ENCODE measurements at regions not wholly inside any gene's neighbourhood (a gene's known extent, or its start where the extent isn't known, plus 50 kb on each side); places are given as distances from the start of the nearest gene placed in this dataset.
"Not testable (repeated sequence)": the region's sequence is repeated elsewhere in the genome, so short reads cannot be mapped to it uniquely, and the experiment has no call there.

GRCh38 chr2:16224298-16225045, 284.1 kb downstream of the MYCN start:
- DNase-seq (ENCODE audit: low read depth, low spot score) = no peak

- no peak for DNase-seq (ENCODE audit: low read depth, low spot score)
These were observed 283.5 kb downstream of the MYCN start for GRCh38 chr2:16223841-16224177.

- DNase-seq (ENCODE audit: low read depth, low spot score) = no peak
These were observed 283.0 kb downstream of the MYCN start for GRCh38 chr2:16223161-16223840.

DNA sequence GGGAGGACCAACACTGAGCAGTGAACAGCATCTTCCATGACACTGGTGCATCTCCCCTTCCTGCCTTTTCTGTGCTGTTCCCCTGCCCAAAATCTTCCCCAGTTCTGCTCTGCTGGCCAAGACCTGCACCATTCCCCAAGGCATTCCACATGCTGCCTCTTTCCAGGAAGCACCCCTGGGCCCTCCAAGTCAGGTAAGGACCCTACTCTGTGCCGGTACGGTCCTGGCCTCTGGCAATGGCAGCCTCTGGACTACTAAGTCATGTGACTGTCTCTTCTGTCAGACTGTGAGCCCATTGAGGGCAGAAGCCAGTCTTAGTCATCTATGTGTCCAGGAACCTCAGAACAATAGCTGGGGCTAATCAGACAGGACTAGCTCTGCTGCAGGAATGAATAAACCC, 282.0 kb downstream of the MYCN start:
- DNase-seq (ENCODE audit: low read depth, low spot score) = no peak

DNA sequence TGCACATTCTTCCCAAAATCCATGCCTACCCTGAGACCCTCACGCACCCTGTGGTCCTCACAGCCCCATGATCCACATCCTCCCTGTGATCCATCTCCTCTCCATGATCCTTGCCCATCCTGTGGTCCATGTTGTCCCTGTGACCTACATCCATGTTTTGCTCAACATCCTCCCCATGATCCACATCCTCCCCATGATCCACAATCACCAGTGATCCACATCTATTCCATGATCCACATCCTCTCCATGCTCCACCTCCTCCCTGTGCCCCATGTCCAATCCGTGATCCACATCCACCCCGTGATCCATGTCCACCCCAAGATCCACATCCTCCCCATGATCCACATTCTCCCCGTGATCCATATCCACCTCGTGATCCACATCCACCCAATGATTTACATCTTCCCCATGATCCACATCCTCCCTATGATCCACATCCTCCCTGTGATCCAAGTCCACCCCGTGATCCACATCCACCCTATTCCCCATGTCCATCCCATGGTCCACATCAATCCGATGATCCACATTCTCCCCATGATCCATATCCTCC, 281.2 kb downstream of the MYCN start:
- no peak for DNase-seq (ENCODE audit: low read depth, low spot score)

DNA sequence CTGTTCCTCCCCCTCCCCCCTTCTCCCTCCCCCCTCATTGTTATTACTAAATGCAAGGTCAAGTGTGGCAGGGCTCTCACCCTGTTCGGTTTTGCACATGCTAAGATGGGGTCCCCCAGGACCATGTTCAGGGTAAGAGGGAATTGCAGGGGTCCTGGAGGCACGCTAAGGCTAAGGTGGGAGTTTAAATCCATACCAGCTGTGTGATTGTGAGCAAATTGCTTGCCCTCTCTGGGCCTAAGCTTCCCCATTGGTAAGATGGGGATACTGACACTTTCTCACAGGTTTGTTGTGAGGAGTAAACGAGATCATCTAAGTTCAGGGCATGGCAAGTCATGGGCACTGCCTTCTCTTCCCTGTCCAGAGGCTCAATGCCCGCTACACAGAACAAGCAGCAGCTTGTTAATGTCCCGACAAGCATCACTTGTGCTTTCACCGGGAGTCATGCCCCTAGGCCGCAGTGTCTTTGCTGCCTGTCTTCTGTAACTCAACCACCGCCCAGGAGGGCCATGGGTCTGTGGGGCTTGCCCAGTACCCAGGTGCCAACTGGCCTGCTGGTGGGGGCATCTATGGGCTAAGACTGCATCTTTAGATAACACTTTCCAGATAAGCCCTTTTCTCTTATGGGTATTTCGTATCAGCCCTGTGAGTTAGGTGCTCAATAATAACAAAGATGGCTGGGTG, 279.1 kb downstream of the MYCN start:
- DNase-seq (ENCODE audit: low read depth, low spot score) = no peak

- no peak for DNase-seq (ENCODE audit: low read depth, low spot score)
These were observed 278.3 kb downstream of the MYCN start for GRCh38 chr2:16218625-16219024.

DNA sequence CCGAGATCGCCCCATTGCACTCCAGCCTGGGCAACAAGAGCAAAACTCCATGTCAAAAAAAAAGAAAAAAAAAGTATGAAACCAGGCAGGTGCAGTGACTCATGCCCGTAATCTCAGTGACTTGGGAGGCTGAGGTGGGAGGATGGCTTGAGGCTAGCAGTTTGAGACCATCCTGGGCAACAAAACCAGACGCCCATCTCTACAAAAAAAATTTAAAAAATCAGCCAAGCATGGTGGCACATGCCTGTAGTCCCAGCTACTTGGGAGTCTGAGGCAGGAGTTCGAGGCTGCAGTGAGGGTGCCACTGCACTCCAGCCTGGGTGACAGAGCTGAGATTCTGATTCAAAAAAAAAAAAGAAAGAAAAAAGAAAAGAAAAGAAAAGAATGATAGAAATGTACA, 277.8 kb downstream of the MYCN start:
- no peak for DNase-seq (ENCODE audit: low read depth, low spot score)

- not testable (repeated sequence) for DNase-seq (ENCODE audit: low read depth, low spot score)
These were observed 277.4 kb downstream of the MYCN start for GRCh38 chr2:16217741-16218140.

GRCh38 chr2:16217291-16217690, 276.9 kb downstream of the MYCN start:
- no peak for DNase-seq (ENCODE audit: low read depth, low spot score)

DNA sequence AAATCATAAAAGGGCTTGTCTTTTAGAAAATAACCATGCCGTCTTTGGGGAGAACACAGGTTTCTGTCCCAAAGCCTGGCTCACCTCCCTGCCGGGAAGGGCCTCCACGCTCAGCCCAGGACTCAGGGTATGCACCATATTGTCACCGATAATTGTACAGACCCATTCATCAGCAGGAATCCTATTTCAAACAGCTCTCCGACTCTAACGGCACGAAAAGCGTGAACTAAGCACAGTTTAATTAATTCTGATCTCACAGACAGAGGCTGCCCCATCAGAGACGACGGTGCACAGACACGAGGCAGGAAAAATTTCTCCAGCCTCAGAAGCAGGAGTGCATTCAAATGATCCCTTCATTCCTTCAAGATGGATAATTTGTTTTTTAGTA, 276.2 kb downstream of the MYCN start:
- no peak for DNase-seq (ENCODE audit: low read depth, low spot score)

- DNase-seq (ENCODE audit: low read depth, low spot score) = no peak
These were observed 275.7 kb downstream of the MYCN start for GRCh38 chr2:16215902-16216557.

DNA sequence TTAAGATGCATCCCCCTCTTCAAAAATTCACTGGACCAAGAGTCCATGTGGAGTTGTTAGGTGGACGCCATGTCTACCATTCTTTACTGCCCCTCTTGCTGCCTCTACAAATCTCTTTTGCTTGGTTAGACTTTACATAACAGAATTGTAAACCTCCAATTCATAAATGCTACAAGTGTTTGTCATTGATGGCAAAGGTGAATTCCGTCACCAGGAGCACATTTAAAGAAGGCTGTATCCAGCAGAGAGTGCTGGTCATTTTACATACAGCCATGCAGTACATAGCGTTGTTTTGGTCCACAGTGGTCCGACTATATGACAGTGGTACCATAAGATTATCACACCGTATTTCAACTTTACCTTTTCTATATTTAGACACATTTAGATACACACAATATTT, 274.5 kb downstream of the MYCN start:
- no peak for DNase-seq (ENCODE audit: low read depth, low spot score)

- DNase-seq (ENCODE audit: low read depth, low spot score) = no peak
These were observed 274.0 kb downstream of the MYCN start for GRCh38 chr2:16214391-16214790.

- no peak for DNase-seq (ENCODE audit: low read depth, low spot score)
These were observed 272.0 kb downstream of the MYCN start for GRCh38 chr2:16212321-16212720.

- no peak for DNase-seq (ENCODE audit: low read depth, low spot score)
These were observed 271.0 kb downstream of the MYCN start for GRCh38 chr2:16211341-16211740.

GRCh38 chr2:16210841-16211240, 270.5 kb downstream of the MYCN start:
- DNase-seq (ENCODE audit: low read depth, low spot score) = no peak

GRCh38 chr2:16209799-16210198, 269.4 kb downstream of the MYCN start:
- DNase-seq (ENCODE audit: low read depth, low spot score) = no peak

DNA sequence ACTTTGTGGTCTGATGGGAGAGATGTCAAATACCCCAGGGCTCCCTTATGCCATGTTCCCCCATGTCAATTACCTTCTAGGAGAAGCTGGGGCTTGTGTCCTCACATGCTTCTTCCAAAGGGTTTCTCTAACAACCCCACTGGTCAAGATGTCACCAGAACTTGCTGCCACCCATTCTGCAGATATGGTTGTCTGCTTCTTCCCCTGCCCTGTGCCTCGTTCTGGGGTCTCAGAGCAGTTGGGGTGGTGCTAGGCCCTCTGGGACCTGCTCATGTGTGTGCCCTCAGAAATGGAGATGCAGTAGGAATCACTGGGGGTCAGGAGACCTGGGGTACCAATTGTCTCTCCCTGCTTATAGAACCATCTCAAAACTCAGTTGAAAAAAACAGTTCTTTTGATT, 268.6 kb downstream of the MYCN start:
- DNase-seq (ENCODE audit: low read depth, low spot score) = no peak

DNA sequence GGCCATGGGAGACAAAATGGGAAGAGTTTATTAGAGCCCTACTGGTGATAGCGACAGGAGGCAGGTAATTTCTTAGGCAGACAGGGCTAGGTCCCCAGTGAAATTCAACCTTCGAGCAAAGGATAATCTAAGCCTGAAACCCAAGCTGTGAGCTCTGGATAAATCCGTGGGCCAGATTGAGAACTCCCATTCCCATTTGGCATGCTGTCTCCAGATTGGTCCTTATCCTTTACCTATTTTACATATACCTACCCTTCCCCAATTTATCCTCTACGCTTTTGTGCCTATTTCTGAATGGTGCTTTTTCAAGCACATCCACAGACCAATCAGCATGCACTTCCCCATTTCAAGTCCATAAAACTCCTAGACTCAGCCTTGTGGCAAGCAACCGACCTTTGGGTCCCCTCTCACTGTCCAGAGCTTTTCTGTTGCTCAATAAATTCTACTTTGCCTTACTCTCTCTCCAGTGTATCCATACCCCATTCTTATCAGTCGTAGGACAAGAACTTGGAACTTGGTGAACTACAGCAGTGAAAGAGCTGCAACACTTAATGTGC, 268.0 kb downstream of the MYCN start:
- no peak for DNase-seq (ENCODE audit: low read depth, low spot score)

GRCh38 chr2:16207611-16208010, 267.3 kb downstream of the MYCN start:
- DNase-seq (ENCODE audit: low read depth, low spot score) = no peak

DNA sequence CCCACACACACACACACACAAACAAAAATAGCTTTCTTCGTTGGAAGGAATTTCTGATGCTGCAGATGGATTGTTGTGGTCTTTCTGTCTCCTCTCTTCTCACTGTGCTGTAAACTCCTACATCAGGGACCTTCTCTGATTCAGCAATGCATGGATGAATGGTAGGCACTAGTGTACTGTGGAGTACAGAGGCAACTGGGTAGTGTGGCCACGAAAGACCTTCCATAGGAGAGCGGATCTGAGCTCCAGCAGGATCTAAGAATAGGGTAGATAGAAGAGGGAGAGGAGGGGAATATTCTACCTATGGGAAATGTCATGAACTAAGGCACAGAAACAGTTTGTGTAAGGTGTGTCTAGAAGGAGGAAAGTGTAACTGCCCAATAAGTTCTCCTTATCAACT, 266.8 kb downstream of the MYCN start:
- DNase-seq (ENCODE audit: low read depth, low spot score) = no peak

All from activated naive CD8-positive, alpha-beta T cell treated with anti-CD3 and anti-CD28 coated beads, Interleukin-2, amount 50 U/mL, for 16 hours (primary cell).